ENCODE measurements at regions not wholly inside any gene's neighbourhood (a gene's known extent, or its start where the extent isn't known, plus 50 kb on each side); places are given as distances from the start of the nearest gene placed in this dataset.

DNA sequence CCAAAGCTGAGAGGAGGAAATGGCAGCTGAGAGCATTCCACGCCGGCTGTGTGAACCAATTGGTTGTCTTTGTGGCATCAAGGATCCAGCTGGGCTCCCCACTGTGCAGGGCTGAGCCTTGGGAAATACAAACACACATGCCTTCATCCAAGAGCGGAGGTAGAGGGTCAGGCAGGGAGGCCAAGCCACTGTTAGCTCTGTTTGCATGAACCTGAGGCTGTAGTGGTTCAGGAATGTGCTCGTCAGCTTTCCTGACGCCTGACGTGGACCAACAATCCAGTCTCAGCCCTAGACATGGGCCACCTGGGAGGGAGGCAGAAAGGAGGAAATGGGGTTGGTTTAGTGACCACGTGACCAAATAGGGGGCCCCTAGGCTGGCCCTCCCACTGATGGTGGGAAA lies 276.9 kb downstream of the TLE3 start:
- Histone ChIP-seq H3K36me3 (no peaks in the 10 kb centered on the region), H3K9me3 (no peaks in the 10 kb centered on the region), H3K27me3 (ENCODE audit: low read depth) (no peaks in the 10 kb centered on the region), H3K4me3 (no peak overlapping the region), H3K27ac (no peak overlapping the region), H3K4me1 (no peaks in the 10 kb centered on the region)
- TF ChIP-seq, protein P1, sequence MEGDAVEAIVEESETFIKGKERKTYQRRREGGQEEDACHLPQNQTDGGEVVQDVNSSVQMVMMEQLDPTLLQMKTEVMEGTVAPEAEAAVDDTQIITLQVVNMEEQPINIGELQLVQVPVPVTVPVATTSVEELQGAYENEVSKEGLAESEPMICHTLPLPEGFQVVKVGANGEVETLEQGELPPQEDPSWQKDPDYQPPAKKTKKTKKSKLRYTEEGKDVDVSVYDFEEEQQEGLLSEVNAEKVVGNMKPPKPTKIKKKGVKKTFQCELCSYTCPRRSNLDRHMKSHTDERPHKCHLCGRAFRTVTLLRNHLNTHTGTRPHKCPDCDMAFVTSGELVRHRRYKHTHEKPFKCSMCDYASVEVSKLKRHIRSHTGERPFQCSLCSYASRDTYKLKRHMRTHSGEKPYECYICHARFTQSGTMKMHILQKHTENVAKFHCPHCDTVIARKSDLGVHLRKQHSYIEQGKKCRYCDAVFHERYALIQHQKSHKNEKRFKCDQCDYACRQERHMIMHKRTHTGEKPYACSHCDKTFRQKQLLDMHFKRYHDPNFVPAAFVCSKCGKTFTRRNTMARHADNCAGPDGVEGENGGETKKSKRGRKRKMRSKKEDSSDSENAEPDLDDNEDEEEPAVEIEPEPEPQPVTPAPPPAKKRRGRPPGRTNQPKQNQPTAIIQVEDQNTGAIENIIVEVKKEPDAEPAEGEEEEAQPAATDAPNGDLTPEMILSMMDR (IDR thresholded peaks at IDR 0.05), result no peak
- intact Hi-C loops (cut with DNase I), result no loop called here
- peak; percentile 77 to 80 for ATAC-seq
- no peak for DNase-seq

DNA sequence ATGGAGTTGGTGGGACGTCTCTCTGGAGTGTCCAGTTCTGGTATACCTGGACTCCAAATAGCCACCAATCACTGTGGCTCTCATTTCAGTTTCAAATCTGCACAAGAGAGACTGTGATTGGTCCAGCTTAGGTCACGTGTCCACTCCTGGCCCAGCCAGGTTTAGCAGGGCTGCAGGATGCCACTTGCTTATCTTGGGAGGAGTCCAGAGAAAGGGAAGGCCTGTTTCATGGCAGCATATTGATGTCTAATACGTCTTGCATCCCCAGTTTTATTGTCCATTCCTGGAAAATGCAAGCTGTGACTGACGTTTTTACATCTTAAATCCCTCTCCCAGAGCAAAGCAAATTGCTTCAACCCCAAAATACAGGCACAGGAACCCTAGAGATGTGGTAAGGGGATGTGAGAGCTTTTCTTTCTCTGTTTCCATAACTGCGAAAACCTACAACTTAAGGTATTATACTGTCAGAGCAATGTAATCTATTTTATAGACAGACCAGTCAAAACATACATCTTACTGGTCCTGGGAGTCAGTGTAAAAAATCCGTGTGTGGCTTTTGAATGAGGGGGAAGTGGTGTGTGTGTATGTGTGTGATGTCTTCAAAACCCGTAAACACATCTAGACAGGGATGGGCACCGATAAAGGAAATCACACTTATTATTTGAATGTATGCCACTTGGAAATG lies 274.4 kb downstream of the TLE3 start:
- Histone ChIP-seq H3K4me1 (no peaks in the 10 kb centered on the region), H3K27me3 (ENCODE audit: low read depth) (peaks cover 9% of the 10 kb centered on the region), H3K4me3 (no peak overlapping the region), H3K9me3 (no peaks in the 10 kb centered on the region), H3K27ac (no peak overlapping the region), H3K36me3 (no peaks in the 10 kb centered on the region)
- TF ChIP-seq, protein P1 (IDR thresholded peaks at IDR 0.05), result no peak
- ATAC-seq, result no peak
- intact Hi-C loops (cut with DNase I), result no loop called here
- no peak for DNase-seq

DNA sequence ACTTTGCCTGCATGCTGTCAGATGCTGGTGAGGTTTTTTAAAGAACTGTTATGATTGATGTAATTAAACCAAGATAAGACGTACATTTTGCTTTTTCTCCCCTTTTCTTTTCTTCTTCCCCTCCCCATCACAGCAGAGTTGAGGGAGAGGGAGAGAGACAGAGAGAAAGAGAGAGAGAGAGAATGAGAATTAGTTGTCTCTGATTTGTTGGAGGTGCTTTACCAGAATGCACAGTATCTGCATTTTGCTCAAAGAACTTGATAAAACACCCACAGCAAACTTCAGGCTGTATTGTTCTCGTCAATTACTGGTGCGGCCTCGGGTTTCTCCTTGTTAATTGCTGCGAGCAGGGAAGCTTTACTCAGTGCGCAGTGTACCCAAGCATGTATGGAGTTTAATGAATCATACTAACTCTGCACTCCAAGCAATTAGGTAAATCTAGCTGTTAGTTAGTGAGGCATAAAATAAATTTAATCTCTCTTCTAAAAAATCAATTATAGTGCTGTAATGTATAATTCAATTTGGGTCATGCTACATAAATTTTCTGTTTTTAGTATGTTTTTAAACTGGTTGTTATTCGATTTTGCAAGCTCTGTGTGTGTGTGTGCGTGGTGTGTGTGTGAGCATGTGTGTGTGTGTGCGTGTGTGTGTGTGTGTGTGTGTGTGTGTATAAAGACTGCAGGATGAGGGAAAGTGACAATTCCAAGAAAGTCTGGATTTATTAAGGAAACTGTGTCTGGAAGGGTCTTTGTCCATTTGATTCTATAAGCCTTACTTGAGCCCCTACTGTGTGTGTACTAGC lies 273.4 kb downstream of the TLE3 start:
- no peak overlapping the region for H3K27ac ChIP-seq
- H3K4me3 ChIP-seq, result no peak overlapping the region
- H3K27me3 ChIP-seq (ENCODE audit: low read depth), result peaks cover 9% of the 10 kb centered on the region
- no peaks in the 10 kb centered on the region for H3K4me1 ChIP-seq
- H3K9me3 ChIP-seq, result no peaks in the 10 kb centered on the region
- TF ChIP-seq, protein P1 (IDR thresholded peaks at IDR 0.05), result no peak
- DNase-seq (no peak), ATAC-seq (no peak)
- H3K36me3 ChIP-seq, result no peaks in the 10 kb centered on the region
- intact Hi-C loops (cut with DNase I), result no loop called here

DNA sequence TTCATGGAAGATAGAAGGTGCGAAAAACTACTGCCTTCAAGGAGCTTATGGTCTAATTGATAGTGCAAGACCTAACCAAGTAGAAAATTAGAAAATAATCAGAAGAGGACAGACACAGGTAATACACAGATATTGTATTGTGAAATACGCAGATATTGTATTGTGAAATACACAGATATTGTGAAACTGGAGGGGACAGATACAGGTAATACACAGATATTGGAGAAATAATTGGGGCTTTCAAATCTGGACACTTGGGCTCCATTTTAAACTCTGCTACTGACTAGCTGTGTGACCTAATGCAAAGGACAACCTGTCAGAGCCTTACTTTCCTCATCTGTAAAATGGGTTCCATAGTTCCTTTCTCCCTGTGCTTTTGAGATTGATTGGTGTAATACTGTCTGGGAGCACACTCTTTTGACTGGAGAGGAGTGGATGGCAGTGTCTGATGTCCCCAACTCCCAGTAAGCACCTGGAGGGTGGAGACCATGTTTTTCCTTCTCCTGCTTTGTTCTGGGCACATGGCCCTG lies 272.8 kb downstream of the TLE3 start:
- intact Hi-C loops (cut with DNase I), result no loop called here
- no peak for DNase-seq
- Histone ChIP-seq H3K27ac (no peak overlapping the region), H3K27me3 (ENCODE audit: low read depth) (peaks cover 9% of the 10 kb centered on the region), H3K4me3 (no peak overlapping the region), H3K9me3 (no peaks in the 10 kb centered on the region), H3K36me3 (no peaks in the 10 kb centered on the region), H3K4me1 (no peaks in the 10 kb centered on the region)
- no peak for ATAC-seq
- TF ChIP-seq, protein P1 (IDR thresholded peaks at IDR 0.05), result no peak

DNA sequence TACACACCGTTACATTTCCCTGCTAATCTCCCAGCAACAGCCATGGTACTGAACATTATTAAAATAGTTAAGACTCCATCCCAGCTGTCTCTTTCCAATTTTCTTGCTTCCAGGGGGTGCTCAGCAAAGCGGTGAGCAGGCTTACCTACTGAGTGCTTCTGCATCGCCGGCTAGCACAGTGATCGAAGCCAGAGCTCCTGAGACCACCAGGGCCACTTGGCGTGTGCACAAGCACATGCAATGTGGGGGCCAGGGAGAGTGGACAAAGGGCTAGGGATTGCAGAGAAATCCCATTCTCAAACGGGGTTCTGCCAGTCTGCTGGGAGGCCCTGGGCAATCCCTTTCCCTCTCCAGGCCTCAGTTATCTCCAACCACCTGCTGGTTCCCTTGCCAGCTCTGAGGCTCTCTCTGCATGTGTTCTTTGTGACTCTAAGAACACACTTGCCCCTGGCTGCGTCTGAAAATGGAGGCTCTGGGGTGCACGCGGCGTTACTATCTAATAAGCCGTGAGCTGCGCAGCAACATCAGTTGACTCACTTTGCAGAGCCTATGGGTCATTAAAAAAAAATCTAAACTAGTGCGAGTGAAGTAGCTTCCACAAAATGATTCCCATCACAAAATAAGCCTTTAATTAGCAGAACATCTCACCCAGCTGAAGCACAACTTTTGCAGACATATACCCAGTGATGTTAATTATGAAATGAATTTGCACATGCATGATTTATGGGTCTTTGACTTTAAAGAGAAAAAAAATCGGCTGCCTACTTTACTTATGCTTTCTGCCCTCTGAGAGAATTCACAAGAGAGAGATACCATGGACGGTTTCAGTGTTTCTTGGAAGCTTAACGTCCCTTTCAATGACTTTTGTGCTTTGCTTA lies 271.5 kb downstream of the TLE3 start:
- Histone ChIP-seq H3K4me1 (no peaks in the 10 kb centered on the region), H3K4me3 (no peak overlapping the region), H3K36me3 (no peaks in the 10 kb centered on the region), H3K27me3 (ENCODE audit: low read depth) (peaks cover 9% of the 10 kb centered on the region), H3K27ac (no peak overlapping the region), H3K9me3 (no peaks in the 10 kb centered on the region)
- ATAC-seq, result no peak
- TF ChIP-seq, protein P1 (IDR thresholded peaks at IDR 0.05), result no peak
- DNase-seq, result no peak
- intact Hi-C loops (cut with DNase I), result no loop called here
